H1 (cell line): ENCODE measurements at regions not wholly inside any gene's neighbourhood (a gene's known extent, or its start where the extent isn't known, plus 50 kb on each side); places are given as distances from the start of the nearest gene placed in this dataset.

Experiments used
- CTCF ChIA-PET: fragments of 300-600 bp; sonication (Branson Sonifier 250); formaldehyde crosslinking; loops from one replicate; lab custom pipeline; 2021; ENCODE audit not compliant: partially characterized antibody; lab: Charles Lee
- POLR2A ChIA-PET: fragments of 300-600 bp; sonication (Branson Sonifier 250); formaldehyde crosslinking; loops from one replicate; lab custom pipeline; 2021; ENCODE audit warnings: inconsistent platforms; ENCODE audit not compliant: partially characterized antibody; lab: Charles Lee
- DNase-seq, 2 experiments: peaks; one replicate each; pipeline versions ENCODE4 v3.0.0 to v3.0.0-alpha.2; 2010 to 2022; ENCODE audit warnings: low spot score in 2 of 2, low read depth in 1 of 2, mixed read lengths in 1 of 2
- FAIRE-seq: peaks from 2 replicates; lab custom pipeline; 2011; peaks lifted over from hg19 to GRCh38; lab: Jason Lieb, UNC
- H2AFZ ChIP-seq: 2 replicates; pipeline ENCODE4 v1.8.1; 2012; ENCODE audit warnings: low read length, inconsistent platforms
- H2AK5ac ChIP-seq: 2 replicates; pipeline ENCODE4 v1.6.1; 2013; ENCODE audit warnings: low read depth, low read length
- H2BK120ac ChIP-seq: replicated peaks from 2 replicates; pipeline ENCODE3; 2013; ENCODE audit warnings: low read depth, low read length, inconsistent platforms
- H2BK12ac ChIP-seq: 2 replicates; pipeline ENCODE4 v1.6.1; 2013; ENCODE audit warnings: low read depth, low read length
- H2BK15ac ChIP-seq: 2 replicates; pipeline ENCODE4 v1.6.1; 2013; ENCODE audit warnings: low read length
- H2BK20ac ChIP-seq: 2 replicates; pipeline ENCODE4 v1.6.1; 2013; ENCODE audit warnings: low read length
- H2BK5ac ChIP-seq: 2 replicates; pipeline ENCODE4 v1.6.1; 2013; ENCODE audit warnings: low read depth, low read length
- H3K14ac ChIP-seq: 2 replicates; pipeline ENCODE4 v1.6.1; 2013; ENCODE audit warnings: inconsistent platforms; ENCODE audit not compliant: insufficient read length
- H3K18ac ChIP-seq: 2 replicates; pipeline ENCODE4 v1.6.1; 2013; ENCODE audit warnings: low read length; ENCODE audit errors: extremely low read depth
- H3K23ac ChIP-seq: 2 replicates; pipeline ENCODE4 v1.6.1; 2013; ENCODE audit warnings: inconsistent platforms; ENCODE audit not compliant: insufficient read length
- H3K23me2 ChIP-seq: 2 replicates; pipeline ENCODE4 v1.6.1; 2013; ENCODE audit warnings: low read depth, low read length
- H3K27ac ChIP-seq: 2 replicates; pipeline ENCODE4 v1.6.1; 2011; ENCODE audit warnings: low read depth, low read length, inconsistent platforms
- H3K27me3 ChIP-seq, 4 experiments: replicated peaks in 1 of 4; 1 replicate in 1 of 4; 2 replicates in 3 of 4; pipeline versions ENCODE4 v1.6.1 to v1.8.1; 2011 to 2013; ENCODE audit warnings: low read length in 3 of 4, mild to moderate bottlenecking in 3 of 4, inconsistent platforms in 2 of 4, mixed read lengths in 2 of 4, moderate library complexity in 1 of 4; ENCODE audit not compliant: control insufficient read depth in 3 of 4, insufficient read depth in 3 of 4; ENCODE audit errors: extremely low read depth in 1 of 4
- H3K36me3 ChIP-seq, 4 experiments: 2 replicates each; pipeline versions ENCODE4 v1.6.1 to v1.8.1; 2011 to 2013; ENCODE audit warnings: mild to moderate bottlenecking in 4 of 4, low read length in 3 of 4, moderate library complexity in 2 of 4, control low read depth in 1 of 4, inconsistent platforms in 1 of 4; ENCODE audit not compliant: insufficient read depth in 4 of 4, control insufficient read depth in 2 of 4
- H3K4ac ChIP-seq: replicated peaks from 2 replicates; pipeline ENCODE3; 2013; ENCODE audit warnings: low read length, low read depth, mixed read lengths, inconsistent platforms; ENCODE audit not compliant: insufficient read length
- H3K4me1 ChIP-seq, 4 experiments: replicated peaks in 1 of 4; 1 replicate in 1 of 4; 2 replicates in 3 of 4; pipeline versions ENCODE4 v1.6.1 to v1.8.1; 2011 to 2013; ENCODE audit warnings: low read length in 3 of 4, inconsistent platforms in 2 of 4, mixed read lengths in 1 of 4; ENCODE audit not compliant: insufficient read depth in 4 of 4, control insufficient read depth in 3 of 4
- H3K4me2 ChIP-seq, 2 experiments: 2 replicates each; pipeline versions ENCODE4 v1.6.1 to v1.8.1; 2011 to 2013; ENCODE audit warnings: low read depth in 2 of 2, low read length in 2 of 2, control low read depth in 1 of 2, inconsistent platforms in 1 of 2, mild to moderate bottlenecking in 1 of 2; ENCODE audit not compliant: insufficient read depth in 1 of 2
- H3K4me3 ChIP-seq, 4 experiments: fragments of 200-600, 300-600 bp in 1 of 4; sonication (generic), shearing (Covaris generic), sonication (Bioruptor Twin) in 1 of 4; 2 replicates each; pipeline versions ENCODE4 v1.5.1 to v1.8.1; 2011 to 2016; ENCODE audit warnings: low read length in 4 of 4, low read depth in 3 of 4, control low read depth in 2 of 4, inconsistent platforms in 2 of 4, mild to moderate bottlenecking in 2 of 4, mixed read lengths in 1 of 4, moderate library complexity in 1 of 4; ENCODE audit not compliant: insufficient read depth in 2 of 4; ENCODE audit errors: extremely low read depth in 1 of 4
- H3K56ac ChIP-seq: replicated peaks from 2 replicates; pipeline ENCODE3; 2013; ENCODE audit warnings: low read depth, mild to moderate bottlenecking, mixed read lengths, low read length, inconsistent platforms; ENCODE audit not compliant: insufficient read length
- H3K79me1 ChIP-seq: 2 replicates; pipeline ENCODE4 v1.6.1; 2013; ENCODE audit warnings: low read depth, low read length, control low read depth
- H3K79me2 ChIP-seq, 2 experiments: 2 replicates each; pipeline versions ENCODE4 v1.6.1 to v1.8.1; 2012 to 2013; ENCODE audit warnings: low read length in 2 of 2, mild to moderate bottlenecking in 2 of 2, inconsistent platforms in 1 of 2; ENCODE audit not compliant: insufficient read depth in 2 of 2, control insufficient read depth in 1 of 2
- H3K9ac ChIP-seq, 4 experiments: replicated peaks in 1 of 4; 1 replicate in 1 of 4; 2 replicates in 3 of 4; pipeline versions ENCODE4 v1.6.1 to v1.8.1; 2011 to 2013; ENCODE audit warnings: low read depth in 3 of 4, low read length in 3 of 4, control low read depth in 2 of 4, mild to moderate bottlenecking in 2 of 4, moderate library complexity in 2 of 4, inconsistent platforms in 1 of 4; ENCODE audit errors: extremely low read depth in 1 of 4
- H3K9me3 ChIP-seq, 2 experiments: 2 replicates each; pipeline versions ENCODE4 v1.6.1 to v1.8.1; 2012 to 2013; ENCODE audit warnings: mild to moderate bottlenecking in 2 of 2, moderate library complexity in 2 of 2, control low read depth in 1 of 2, inconsistent platforms in 1 of 2, low read depth in 1 of 2, low read length in 1 of 2, mixed read lengths in 1 of 2; ENCODE audit not compliant: insufficient read depth in 2 of 2
- H4K20me1 ChIP-seq, 2 experiments: replicated peaks in 1 of 2; 2 replicates each; pipeline versions ENCODE3 to v1.8.1; 2011 to 2013; ENCODE audit warnings: inconsistent platforms in 2 of 2, low read length in 2 of 2, mild to moderate bottlenecking in 1 of 2; ENCODE audit not compliant: insufficient read depth in 2 of 2, control insufficient read depth in 1 of 2
- H4K5ac ChIP-seq: 2 replicates; pipeline ENCODE4 v1.6.1; 2013; ENCODE audit warnings: low read length, low read depth, mixed read lengths, inconsistent platforms; ENCODE audit not compliant: insufficient read length
- H4K8ac ChIP-seq: 2 replicates; pipeline ENCODE4 v1.8.0; 2013; ENCODE audit warnings: mild to moderate bottlenecking, moderate library complexity, low read length, inconsistent platforms; ENCODE audit not compliant: insufficient read depth; ENCODE audit errors: extremely low read depth
- H4K91ac ChIP-seq: replicated peaks from 2 replicates; pipeline ENCODE3; 2013; ENCODE audit warnings: low read length, mixed read lengths, inconsistent platforms; ENCODE audit not compliant: insufficient read length
- CHD2 ChIP-seq: IDR thresholded peaks from 2 replicates; pipeline ENCODE4 v1.6.1; 2012; ENCODE audit warnings: low read length, improper control_type of control experiment
- EGR1 ChIP-seq: IDR thresholded peaks from 2 replicates; pipeline ENCODE4 v1.6.1; 2011; ENCODE audit warnings: low read depth, low read length, borderline replicate concordance
- EP300 ChIP-seq, 2 experiments: IDR thresholded peaks; 1 replicate in 1 of 2; 2 replicates in 1 of 2; pipeline ENCODE4 v1.6.1; 2011 to 2012; ENCODE audit warnings: low read depth in 2 of 2, low read length in 2 of 2, mild to moderate bottlenecking in 2 of 2, borderline replicate concordance in 1 of 2, inconsistent platforms in 1 of 2, moderate library complexity in 1 of 2
- TAF7 ChIP-seq: optimal IDR thresholded peaks from 2 replicates; pipeline ENCODE3; 2011; ENCODE audit warnings: low read depth, mild to moderate bottlenecking, inconsistent platforms, low read length, moderate library complexity, borderline replicate concordance
- WGBS, 2 experiments: shearing (Covaris generic) in 1 of 2; methylation state at CpG; one replicate each; pipeline versions ENCODE4 v1.1.6 to v1.1.7; 2013 to 2015; ENCODE audit warnings: low lambda C conversion rate in 2 of 2, mixed read lengths in 2 of 2, inconsistent platforms in 1 of 2, low coverage in 1 of 2, missing lambda C conversion rate in 1 of 2; ENCODE audit not compliant: insufficient replicate concordance in 2 of 2, insufficient coverage in 1 of 2, insufficient read length in 1 of 2; ENCODE audit errors: extremely low coverage in 1 of 2, missing lambda C conversion rate in 1 of 2; 5-methylcytosine and 5-hydroxymethylcytosine counted together

DNA sequence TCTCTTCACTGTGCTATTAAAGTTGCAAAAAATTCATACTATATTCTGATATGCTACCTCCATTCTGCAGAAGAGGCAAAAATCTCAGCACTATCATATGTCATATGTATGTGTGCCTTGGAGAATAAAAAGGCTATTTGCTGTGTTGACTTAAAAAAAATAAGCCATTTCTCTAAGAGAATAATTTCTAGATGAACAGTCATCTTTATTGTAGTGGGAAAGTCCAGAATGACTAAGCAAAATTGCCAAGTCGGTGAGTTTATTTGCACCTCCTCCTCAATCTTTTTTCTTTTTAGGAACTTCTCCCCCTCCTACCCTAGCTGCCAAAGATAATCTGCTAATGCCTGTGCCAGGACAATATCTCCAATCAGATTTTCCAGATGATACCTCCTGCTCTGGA is 353.8 kb upstream of the FAR2 start:
- H3K4me3 ChIP-seq: no peak overlapping the region
- no peaks in the 10 kb centered on the region for H3K36me3 ChIP-seq
- H2BK5ac ChIP-seq: no peak overlapping the region
- CTCF ChIA-PET: no interaction called here
- no peak overlapping the region for H4K8ac ChIP-seq
- H4K20me1 ChIP-seq: no peaks in the 10 kb centered on the region
- 88% methylated on average over 1 of the region's 1 CpG; no CpG with 5 or more reads in 1 of the 2 experiments for WGBS, 2 experiments
- no peak overlapping the region for H3K18ac ChIP-seq
- no peak overlapping the region for H3K56ac ChIP-seq
- H3K9ac ChIP-seq: no peak overlapping the region
- FAIRE-seq (no peak), DNase-seq (no peak)
- no peak overlapping the region for H2BK120ac ChIP-seq
- no peaks in the 10 kb centered on the region for H3K27me3 ChIP-seq
- H3K79me1 ChIP-seq: no peaks in the 10 kb centered on the region
- H2BK12ac ChIP-seq: no peak overlapping the region
- H2AK5ac ChIP-seq: no peak overlapping the region
- no peak overlapping the region for H3K14ac ChIP-seq
- no peaks in the 10 kb centered on the region; a peak in 1 of 7 replicates for H3K4me1 ChIP-seq
- H4K5ac ChIP-seq: no peak overlapping the region
- H3K79me2 ChIP-seq: no peaks in the 10 kb centered on the region
- no peak overlapping the region for H2AFZ ChIP-seq
- no peaks in the 10 kb centered on the region; the same call in 1 of the 2 replicates for H3K23me2 ChIP-seq
- no peak overlapping the region for H2BK15ac ChIP-seq
- no peak overlapping the region for H3K4me2 ChIP-seq
- no peak overlapping the region for H3K4ac ChIP-seq
- no peak overlapping the region for H4K91ac ChIP-seq
- H3K27ac ChIP-seq: no peak overlapping the region
- H3K9me3 ChIP-seq: no peaks in the 10 kb centered on the region
- H2BK20ac ChIP-seq: no peak overlapping the region
- POLR2A ChIA-PET: no interaction called here
- no peak overlapping the region for H3K23ac ChIP-seq
- TF ChIP-seq CHD2 (no peak), EGR1 (no peak), TAF7 (no peak), EP300 (IDR thresholded peaks at IDR 0.05; ENCODE audit: borderline replicate concordance in 1 of 2, low read depth in 2 of 2, low read length in 2 of 2) (no peak)
